ENCODE measurements at regions not wholly inside any gene's neighbourhood (a gene's known extent, or its start where the extent isn't known, plus 50 kb on each side); places are given as distances from the start of the nearest gene placed in this dataset.

- H3K36me3 ChIP-seq, result no peaks in the 10 kb centered on the region
- no peaks in the 10 kb centered on the region for H3K27me3 ChIP-seq
- TF ChIP-seq, protein P1, sequence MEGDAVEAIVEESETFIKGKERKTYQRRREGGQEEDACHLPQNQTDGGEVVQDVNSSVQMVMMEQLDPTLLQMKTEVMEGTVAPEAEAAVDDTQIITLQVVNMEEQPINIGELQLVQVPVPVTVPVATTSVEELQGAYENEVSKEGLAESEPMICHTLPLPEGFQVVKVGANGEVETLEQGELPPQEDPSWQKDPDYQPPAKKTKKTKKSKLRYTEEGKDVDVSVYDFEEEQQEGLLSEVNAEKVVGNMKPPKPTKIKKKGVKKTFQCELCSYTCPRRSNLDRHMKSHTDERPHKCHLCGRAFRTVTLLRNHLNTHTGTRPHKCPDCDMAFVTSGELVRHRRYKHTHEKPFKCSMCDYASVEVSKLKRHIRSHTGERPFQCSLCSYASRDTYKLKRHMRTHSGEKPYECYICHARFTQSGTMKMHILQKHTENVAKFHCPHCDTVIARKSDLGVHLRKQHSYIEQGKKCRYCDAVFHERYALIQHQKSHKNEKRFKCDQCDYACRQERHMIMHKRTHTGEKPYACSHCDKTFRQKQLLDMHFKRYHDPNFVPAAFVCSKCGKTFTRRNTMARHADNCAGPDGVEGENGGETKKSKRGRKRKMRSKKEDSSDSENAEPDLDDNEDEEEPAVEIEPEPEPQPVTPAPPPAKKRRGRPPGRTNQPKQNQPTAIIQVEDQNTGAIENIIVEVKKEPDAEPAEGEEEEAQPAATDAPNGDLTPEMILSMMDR (IDR thresholded peaks at IDR 0.05), result no peak
- intact Hi-C loops (cut with DNase I; ENCODE audit: low total_unique reads), result no loop called here
- no peak overlapping the region for H3K4me3 ChIP-seq
- H3K9me3 ChIP-seq, result no peaks in the 10 kb centered on the region
- DNase-seq, result no peak
- no peak overlapping the region for H3K27ac ChIP-seq
- H3K4me1 ChIP-seq, result peaks cover 0 to 25% (median 16%) of the 10 kb centered on the region in 4 donors
Measured at GRCh38 chr16:80296034-80296433, 244.8 kb upstream of the DYNLRB2 start.

DNA sequence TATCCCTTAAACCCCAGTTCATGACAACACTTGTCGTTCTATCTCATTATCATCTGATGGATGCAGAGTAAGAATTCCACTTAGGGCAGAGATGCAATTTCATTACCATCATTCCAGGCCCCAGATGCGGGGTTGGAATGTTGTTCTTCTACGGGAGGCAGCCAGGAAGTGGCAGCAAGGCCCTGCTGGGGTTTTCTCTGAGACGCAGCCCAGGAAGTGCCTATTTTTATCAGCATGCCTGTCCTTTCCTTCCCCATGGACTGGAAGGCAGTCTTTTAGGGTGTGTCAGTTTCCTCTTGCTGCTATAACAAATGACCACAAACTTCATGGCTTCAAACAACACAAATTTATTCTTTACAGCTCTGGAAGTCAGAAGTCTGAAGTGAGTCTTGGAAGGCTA lies 246.6 kb upstream of the DYNLRB2 start:
- Histone ChIP-seq H3K9me3 (no peaks in the 10 kb centered on the region), H3K4me1 (peaks cover 0 to 6% (median 2%) of the 10 kb centered on the region in 4 donors), H3K27me3 (no peaks in the 10 kb centered on the region), H3K27ac (no peak overlapping the region), H3K4me3 (no peak overlapping the region), H3K36me3 (no peaks in the 10 kb centered on the region)
- intact Hi-C loops (cut with DNase I; ENCODE audit: low total_unique reads), result no loop called here
- no peak for DNase-seq
- TF ChIP-seq, protein P1 (IDR thresholded peaks at IDR 0.05), result no peak

DNA sequence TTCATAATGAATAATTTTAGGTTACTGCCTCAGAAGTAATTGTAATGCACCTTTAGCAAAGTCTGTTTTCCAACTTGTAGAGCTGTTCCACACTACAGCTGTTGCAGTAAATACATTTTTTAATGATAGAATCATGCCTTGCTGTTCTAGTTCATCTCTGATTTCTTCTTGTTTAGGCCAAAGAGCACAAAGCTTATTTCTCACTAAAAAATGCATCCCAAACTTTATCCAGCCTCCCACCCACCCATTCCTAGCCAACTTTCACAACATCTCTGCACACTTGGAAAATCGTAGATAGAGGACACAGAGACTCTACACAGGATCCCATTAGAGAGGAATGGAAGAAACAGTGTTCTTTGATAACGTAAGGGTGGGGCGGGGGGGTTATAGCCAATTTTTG lies 252.2 kb upstream of the DYNLRB2 start:
- Histone ChIP-seq H3K36me3 (no peaks in the 10 kb centered on the region), H3K4me3 (no peak overlapping the region), H3K27ac (no peak overlapping the region), H3K9me3 (no peaks in the 10 kb centered on the region), H3K4me1 (peaks cover 0 to 16% (median 0%) of the 10 kb centered on the region in 4 donors), H3K27me3 (no peaks in the 10 kb centered on the region)
- TF ChIP-seq, protein P1 (IDR thresholded peaks at IDR 0.05), result no peak
- DNase-seq, result no peak
- intact Hi-C loops (cut with DNase I; ENCODE audit: low total_unique reads), result no loop called here

GRCh38 chr16:80287674-80288073 lies 253.1 kb upstream of the DYNLRB2 start:
- no peak overlapping the region for H3K4me3 ChIP-seq
- TF ChIP-seq, protein P1 (IDR thresholded peaks at IDR 0.05), result no peak
- no peak for DNase-seq
- H3K27me3 ChIP-seq, result no peaks in the 10 kb centered on the region
- no peak overlapping the region for H3K27ac ChIP-seq
- no peaks in the 10 kb centered on the region for H3K9me3 ChIP-seq
- intact Hi-C loops (cut with DNase I; ENCODE audit: low total_unique reads), result no loop called here
- no peaks in the 10 kb centered on the region for H3K36me3 ChIP-seq
- peaks cover 0 to 16% (median 0%) of the 10 kb centered on the region in 4 donors for H3K4me1 ChIP-seq

DNA sequence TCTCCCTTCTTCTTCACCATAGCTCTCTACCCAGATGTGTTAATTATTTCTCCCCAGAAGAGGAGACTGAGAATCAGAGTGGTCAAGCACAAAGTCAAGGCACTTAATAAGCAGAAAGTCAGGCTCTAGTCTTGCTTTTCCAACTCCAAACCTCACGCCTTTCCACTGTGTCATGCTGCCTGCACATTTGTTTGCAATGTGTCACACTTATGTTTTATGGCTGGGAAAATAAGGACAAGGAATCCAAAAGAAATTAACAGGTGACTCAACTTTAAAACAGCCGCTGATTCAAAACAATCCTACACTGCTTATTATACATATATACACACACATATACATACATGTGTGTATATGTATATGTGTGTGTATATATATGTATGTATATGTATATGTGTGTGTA lies 255.7 kb upstream of the DYNLRB2 start:
- H3K27ac ChIP-seq, result no peak overlapping the region
- H3K27me3 ChIP-seq, result no peaks in the 10 kb centered on the region
- H3K9me3 ChIP-seq, result no peaks in the 10 kb centered on the region
- TF ChIP-seq, protein P1 (IDR thresholded peaks at IDR 0.05), result no peak
- DNase-seq, result no peak
- no peaks in the 10 kb centered on the region for H3K36me3 ChIP-seq
- H3K4me3 ChIP-seq, result no peak overlapping the region
- H3K4me1 ChIP-seq, result peaks cover 0 to 16% (median 0%) of the 10 kb centered on the region in 4 donors
- intact Hi-C loops (cut with DNase I; ENCODE audit: low total_unique reads), result no loop called here
